ENCODE measurements at regions not wholly inside any gene's neighbourhood (a gene's known extent, or its start where the extent isn't known, plus 50 kb on each side); places are given as distances from the start of the nearest gene placed in this dataset.

- TF ChIP-seq PBX3 (CRISPR knock-in tag; IDR thresholded peaks at IDR 0.05) (no peak), ZNF223 (tag by site-specific recombination; IDR thresholded peaks at IDR 0.05) (peak; percentile 14; the same call in 1 of the 2 replicates), GLIS1 (tag by site-specific recombination; IDR thresholded peaks at IDR 0.05) (peak; percentile 76), ELK4 (IDR thresholded peaks at IDR 0.05; ENCODE audit: borderline replicate concordance, low read depth, low read length) (no peak), ZNF311 (tag by site-specific recombination; IDR thresholded peaks at IDR 0.05; ENCODE audit: borderline replicate concordance) (no peak), ZNF423 (tag by site-specific recombination; IDR thresholded peaks at IDR 0.05) (peak; percentile 57; the same call in 1 of the 2 replicates), ZNF518A (tag by site-specific recombination; conservative IDR thresholded peaks at IDR 0.05; ENCODE audit: low read depth) (peak; percentile 41; the same call in 1 of the 2 replicates), KLF7 (tag by site-specific recombination; IDR thresholded peaks at IDR 0.05; ENCODE audit: borderline replicate concordance) (peak; percentile 93), ZNF24 (tag by site-specific recombination; IDR thresholded peaks at IDR 0.05) (peak; percentile 97), ZNF521 (tag by site-specific recombination; IDR thresholded peaks at IDR 0.05) (no peak), SP2 (tag by site-specific recombination; IDR thresholded peaks at IDR 0.05) (0 out of 2 replicates have a peak, but pooled peaks have one; percentile 11), YY1 (tag by site-specific recombination; IDR thresholded peaks at IDR 0.05) (peak; percentile 35; the same call in 1 of the 2 replicates), ZNF658 (tag by site-specific recombination; IDR thresholded peaks at IDR 0.05) (no peak), ZNF76 (tag by site-specific recombination; IDR thresholded peaks at IDR 0.05; ENCODE audit: borderline replicate concordance, low read depth) (peak; percentile 63; the same call in 1 of the 2 replicates), ZBTB10 (tag by site-specific recombination; IDR thresholded peaks at IDR 0.05) (peak; percentile 42; the same call in 1 of the 2 replicates), ZNF16 (tag by site-specific recombination; IDR thresholded peaks at IDR 0.05; ENCODE audit: low read depth) (0 out of 2 replicates have a peak, but pooled peaks have one; percentile 6), HIC1 (tag by site-specific recombination; IDR thresholded peaks at IDR 0.05) (peak; percentile 91), ZNF18 (tag by site-specific recombination; IDR thresholded peaks at IDR 0.05) (peak; percentile 97), ZNF292 (tag by site-specific recombination; IDR thresholded peaks at IDR 0.05; ENCODE audit: borderline replicate concordance, low read depth) (no peak), ZNF664 (tag by site-specific recombination; IDR thresholded peaks at IDR 0.05) (peak; percentile 97), ZNF488 (tag by site-specific recombination; IDR thresholded peaks at IDR 0.05) (peak; percentile 96), ZFP41 (tag by site-specific recombination; IDR thresholded peaks at IDR 0.05; ENCODE audit: borderline replicate concordance) (no peak), ZNF366 (tag by site-specific recombination; conservative IDR thresholded peaks at IDR 0.05) (peak; percentile 94), ZNF560 (tag by site-specific recombination; IDR thresholded peaks at IDR 0.05; ENCODE audit: borderline replicate concordance) (no peak)
Measured at GRCh38 chr5:124655921-124656511, 90.4 kb downstream of the ZNF608 start (continued).

Measured in HEK293 (cell line).